CD4-positive, CD25-positive, alpha-beta regulatory T cell (primary cell): ENCODE measurements at regions not wholly inside any gene's neighbourhood (a gene's known extent, or its start where the extent isn't known, plus 50 kb on each side); places are given as distances from the start of the nearest gene placed in this dataset.
"Not testable (repeated sequence)": the region's sequence is repeated elsewhere in the genome, so short reads cannot be mapped to it uniquely, and the experiment has no call there.

Source experiments
- ATAC-seq, 2 donors: fragments of 150-1000 bp; cut with Tn5 transposase; one replicate each; pipeline ENCODE4 v1.10.0; 2021; ENCODE audit warnings: low read depth in 2 of 2, moderate number of reproducible peaks in 2 of 2, moderate library complexity in 1 of 2
- DNase-seq, 3 donors: peaks; one replicate each; pipeline versions ENCODE4 v3.0.0 to v3.0.0-alpha.2; 2012 to 2022; ENCODE audit warnings: mixed read lengths in 1 of 3
- H3K27ac ChIP-seq: one replicate; pipeline ENCODE4 v1.7.0; 2013; ENCODE audit warnings: mild to moderate bottlenecking, low read length; ENCODE audit not compliant: insufficient read depth, poor library complexity, severe bottlenecking
- H3K27me3 ChIP-seq: one replicate; pipeline ENCODE4 v1.7.0; 2013; ENCODE audit warnings: low read length; ENCODE audit not compliant: control insufficient read depth, insufficient read depth
- H3K36me3 ChIP-seq: one replicate; pipeline ENCODE4 v1.7.0; 2013; ENCODE audit warnings: mild to moderate bottlenecking, low read length, moderate library complexity; ENCODE audit not compliant: control insufficient read depth, insufficient read depth
- H3K4me1 ChIP-seq: 2 replicates; pipeline ENCODE4 v1.7.0; 2013; ENCODE audit warnings: mild to moderate bottlenecking, low read length; ENCODE audit not compliant: insufficient read depth, control insufficient read depth, poor library complexity, severe bottlenecking
- H3K4me3 ChIP-seq: one replicate; pipeline ENCODE4 v1.7.0; 2013; ENCODE audit warnings: low read depth, mild to moderate bottlenecking, low read length, moderate library complexity
- H3K9me3 ChIP-seq, 2 experiments: 1 replicate in 1 of 2; 2 replicates in 1 of 2; pipeline ENCODE4 v1.7.0; 2013; ENCODE audit warnings: low read length in 2 of 2, mild to moderate bottlenecking in 1 of 2, moderate library complexity in 1 of 2; ENCODE audit not compliant: control insufficient read depth in 2 of 2
- H3K27ac Mint-ChIP-seq, 3 donors: one replicate each; pipeline ENCODE4 v1.8.0; 2020 to 2022; ENCODE audit warnings: mild to moderate bottlenecking in 3 of 3, mixed read lengths in 3 of 3, moderate library complexity in 2 of 3
- H3K27me3 Mint-ChIP-seq: one replicate; pipeline ENCODE4 v1.8.0; 2022; ENCODE audit warnings: mild to moderate bottlenecking, mixed read lengths
- H3K36me3 Mint-ChIP-seq: one replicate; pipeline ENCODE4 v1.8.0; 2020; ENCODE audit warnings: mixed read lengths
- H3K4me1 Mint-ChIP-seq, 4 donors: one replicate each; pipeline ENCODE4 v1.8.0; 2020 to 2022; ENCODE audit warnings: mixed read lengths in 4 of 4, mild to moderate bottlenecking in 1 of 4
- H3K4me3 Mint-ChIP-seq, 4 donors: one replicate each; pipeline ENCODE4 v1.8.0; 2020 to 2022; ENCODE audit warnings: mild to moderate bottlenecking in 4 of 4, mixed read lengths in 4 of 4, moderate library complexity in 3 of 4
- H3K9me3 Mint-ChIP-seq, 7 donors: one replicate each; pipeline ENCODE4 v1.8.0; 2020 to 2022; ENCODE audit warnings: mixed read lengths in 7 of 7, mild to moderate bottlenecking in 3 of 7, moderate library complexity in 2 of 7

DNA sequence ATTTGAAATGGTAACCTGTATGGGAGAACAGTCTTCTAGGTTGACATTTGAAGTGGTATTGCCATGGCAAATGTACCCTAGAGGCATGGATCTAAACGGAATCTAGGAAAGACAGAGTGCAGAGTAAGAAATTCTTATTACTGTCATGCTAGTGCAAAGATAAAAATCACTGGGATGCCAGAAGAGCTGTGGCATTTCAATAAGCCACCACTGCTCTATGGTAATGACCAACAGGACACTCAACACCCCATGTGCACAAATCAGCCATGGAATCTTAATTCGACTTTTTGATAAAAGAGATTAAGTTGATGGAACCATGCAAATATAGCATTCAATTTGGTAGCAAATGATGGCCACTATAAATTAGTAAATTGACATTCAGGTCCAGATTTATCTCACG lies 74.1 kb downstream of the ID4 start:
- Mint-ChIP-seq H3K4me1 (no peaks in the 10 kb centered on the region), H3K9me3 (peaks cover 0 to 11% (median 7%) of the 10 kb centered on the region in 7 donors), H3K4me3 (no peak overlapping the region), H3K27me3 (no peaks in the 10 kb centered on the region), H3K27ac (no peak overlapping the region), H3K36me3 (no peaks in the 10 kb centered on the region)
- ATAC-seq: no peak
- Histone ChIP-seq H3K27me3 (no peaks in the 10 kb centered on the region), H3K36me3 (no peaks in the 10 kb centered on the region), H3K9me3 (no peaks in the 10 kb centered on the region), H3K4me3 (no peak overlapping the region), H3K27ac (no peak overlapping the region), H3K4me1 (no peaks in the 10 kb centered on the region)
- no peak for DNase-seq

GRCh38 chr6:19918436-19918835 lies 81.3 kb downstream of the ID4 start:
- H3K4me3 ChIP-seq: no peak overlapping the region
- no peaks in the 10 kb centered on the region for H3K4me1 ChIP-seq
- no peaks in the 10 kb centered on the region for H3K9me3 ChIP-seq
- ATAC-seq (no peak), DNase-seq (no peak)
- Mint-ChIP-seq H3K4me1 (no peaks in the 10 kb centered on the region), H3K4me3 (no peak overlapping the region), H3K36me3 (no peaks in the 10 kb centered on the region), H3K27me3 (no peaks in the 10 kb centered on the region), H3K27ac (no peak overlapping the region), H3K9me3 (peaks cover 0 to 34% (median 11%) of the 10 kb centered on the region in 7 donors)
- H3K27me3 ChIP-seq: no peaks in the 10 kb centered on the region
- H3K27ac ChIP-seq: no peak overlapping the region
- no peaks in the 10 kb centered on the region for H3K36me3 ChIP-seq

DNA sequence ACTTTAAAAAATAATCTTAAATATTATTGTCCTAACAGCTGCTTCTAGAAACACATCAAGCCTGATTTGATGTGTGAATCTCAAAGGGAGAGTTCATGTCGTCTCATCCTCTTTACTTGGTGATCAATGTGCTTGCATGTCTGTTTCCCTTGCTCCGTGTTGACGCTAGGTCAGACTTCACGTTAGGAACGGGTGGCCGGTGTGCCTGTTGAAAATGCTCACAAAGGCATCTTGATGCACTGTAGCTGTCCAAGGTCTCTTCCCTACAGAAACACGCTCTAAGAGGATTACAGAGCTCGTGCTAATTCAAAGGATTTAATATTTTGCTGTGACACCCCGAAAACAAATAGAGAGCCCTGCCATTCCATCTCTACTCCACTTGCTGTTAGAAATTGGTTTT lies 84.6 kb downstream of the ID4 start:
- DNase-seq (no peak), ATAC-seq (no peak)
- H3K4me1 Mint-ChIP-seq: no peaks in the 10 kb centered on the region
- no peak overlapping the region for H3K27ac Mint-ChIP-seq
- H3K27me3 ChIP-seq: no peaks in the 10 kb centered on the region
- no peaks in the 10 kb centered on the region for H3K4me1 ChIP-seq
- H3K27ac ChIP-seq: no peak overlapping the region
- peaks cover 1 to 21% (median 5%) of the 10 kb centered on the region in 7 donors for H3K9me3 Mint-ChIP-seq
- H3K9me3 ChIP-seq: no peaks in the 10 kb centered on the region
- H3K36me3 ChIP-seq: no peaks in the 10 kb centered on the region
- H3K36me3 Mint-ChIP-seq: no peaks in the 10 kb centered on the region
- no peak overlapping the region for H3K4me3 Mint-ChIP-seq
- H3K27me3 Mint-ChIP-seq: no peaks in the 10 kb centered on the region
- no peak overlapping the region for H3K4me3 ChIP-seq

DNA sequence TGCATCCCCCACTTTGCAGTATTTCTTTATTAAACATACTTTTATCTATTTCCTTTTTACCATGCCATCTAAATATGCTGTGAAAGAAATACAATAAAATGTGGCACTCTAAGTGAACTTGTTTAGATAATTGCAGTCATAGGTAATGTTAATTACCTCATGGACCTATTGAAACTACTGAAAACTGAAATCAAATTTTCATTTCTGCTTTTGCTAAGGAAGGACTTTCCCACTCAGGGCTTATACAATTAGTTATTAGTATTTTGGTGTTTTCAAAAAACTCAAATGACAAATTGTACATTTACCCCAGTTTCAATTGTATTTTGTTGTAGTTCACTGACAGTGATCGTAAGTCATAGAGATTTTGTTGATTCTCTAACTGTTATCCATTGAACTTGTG lies 88.4 kb downstream of the ID4 start:
- no peak overlapping the region for H3K4me3 Mint-ChIP-seq
- no peaks in the 10 kb centered on the region for H3K36me3 ChIP-seq
- no peaks in the 10 kb centered on the region for H3K36me3 Mint-ChIP-seq
- DNase-seq: no peak
- no peaks in the 10 kb centered on the region for H3K9me3 ChIP-seq
- no peaks in the 10 kb centered on the region for H3K27me3 ChIP-seq
- H3K4me1 ChIP-seq: no peaks in the 10 kb centered on the region
- H3K27me3 Mint-ChIP-seq: no peaks in the 10 kb centered on the region
- ATAC-seq: no peak
- no peaks in the 10 kb centered on the region for H3K4me1 Mint-ChIP-seq
- no peak overlapping the region for H3K27ac Mint-ChIP-seq
- no peak overlapping the region for H3K27ac ChIP-seq
- H3K4me3 ChIP-seq: no peak overlapping the region
- peaks cover 0 to 7% (median 0%) of the 10 kb centered on the region in 7 donors for H3K9me3 Mint-ChIP-seq

- Histone ChIP-seq H3K27ac (no peak overlapping the region), H3K4me3 (no peak overlapping the region), H3K4me1 (no peaks in the 10 kb centered on the region), H3K27me3 (no peaks in the 10 kb centered on the region), H3K9me3 (no peaks in the 10 kb centered on the region), H3K36me3 (no peaks in the 10 kb centered on the region)
- H3K36me3 Mint-ChIP-seq: no peaks in the 10 kb centered on the region
- no peak overlapping the region for H3K4me3 Mint-ChIP-seq
- H3K27me3 Mint-ChIP-seq: no peaks in the 10 kb centered on the region
- no peak for DNase-seq
- no peaks in the 10 kb centered on the region for H3K4me1 Mint-ChIP-seq
- peaks cover 0 to 7% (median 0%) of the 10 kb centered on the region in 7 donors for H3K9me3 Mint-ChIP-seq
- no peak overlapping the region for H3K27ac Mint-ChIP-seq
- ATAC-seq: no peak
These were observed 91.3 kb downstream of the ID4 start for GRCh38 chr6:19928461-19928860.

DNA sequence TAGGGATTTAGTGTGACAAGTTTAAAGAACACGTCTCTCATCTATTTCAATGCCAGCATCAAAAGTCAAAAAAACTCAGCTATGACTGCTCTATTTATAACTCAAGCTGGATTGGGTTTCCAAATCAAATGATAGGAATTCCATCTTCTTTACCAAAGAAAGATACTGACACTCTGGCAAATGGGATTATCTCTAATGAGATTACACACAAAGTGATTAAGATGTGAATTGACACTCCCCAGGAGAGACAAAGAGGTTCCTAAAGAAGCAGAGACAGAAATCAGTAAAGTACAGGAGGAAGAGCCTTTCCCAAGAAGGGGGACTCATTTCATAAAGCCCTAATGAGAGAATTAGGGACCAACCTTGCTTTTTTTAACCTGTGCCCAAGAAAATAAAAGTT lies 92.1 kb downstream of the ID4 start:
- Mint-ChIP-seq H3K9me3 (peaks cover 0 to 4% (median 0%) of the 10 kb centered on the region in 7 donors), H3K27ac (no peak overlapping the region), H3K27me3 (no peaks in the 10 kb centered on the region), H3K4me3 (no peak overlapping the region), H3K36me3 (no peaks in the 10 kb centered on the region), H3K4me1 (no peaks in the 10 kb centered on the region)
- ATAC-seq: no peak
- DNase-seq: no peak
- Histone ChIP-seq H3K9me3 (no peaks in the 10 kb centered on the region), H3K27me3 (no peaks in the 10 kb centered on the region), H3K36me3 (no peaks in the 10 kb centered on the region), H3K4me1 (no peaks in the 10 kb centered on the region), H3K4me3 (no peak overlapping the region), H3K27ac (no peak overlapping the region)

GRCh38 chr6:19934996-19935591 lies 97.9 kb downstream of the ID4 start:
- no peak for ATAC-seq
- Histone ChIP-seq H3K4me1 (no peaks in the 10 kb centered on the region), H3K9me3 (no peaks in the 10 kb centered on the region), H3K4me3 (no peak overlapping the region), H3K36me3 (no peaks in the 10 kb centered on the region), H3K27ac (no peak overlapping the region), H3K27me3 (no peaks in the 10 kb centered on the region)
- Mint-ChIP-seq H3K4me3 (no peak overlapping the region), H3K27me3 (no peaks in the 10 kb centered on the region), H3K27ac (no peak overlapping the region), H3K4me1 (no peaks in the 10 kb centered on the region), H3K9me3 (peaks cover 0 to 5% (median 0%) of the 10 kb centered on the region in 7 donors), H3K36me3 (no peaks in the 10 kb centered on the region)
- DNase-seq: no peak

- not testable (repeated sequence) for H3K36me3 Mint-ChIP-seq, DNase-seq, H3K27ac ChIP-seq, H3K9me3 Mint-ChIP-seq, H3K27me3 ChIP-seq, H3K4me3 Mint-ChIP-seq, ATAC-seq, H3K36me3 ChIP-seq, H3K4me3 ChIP-seq, H3K4me1 Mint-ChIP-seq, H3K4me1 ChIP-seq, H3K27ac Mint-ChIP-seq, H3K9me3 ChIP-seq, H3K27me3 Mint-ChIP-seq
These were observed 102.2 kb downstream of the ID4 start for GRCh38 chr6:19939321-19939720.
